Uterus (tissue), 2 donors: ENCODE measurements at regions not wholly inside any gene's neighbourhood (a gene's known extent, or its start where the extent isn't known, plus 50 kb on each side); places are given as distances from the start of the nearest gene placed in this dataset.

ENCODE experiments used
- POLR2A ChIP-seq, 2 donors: fragments of 450-650 bp; IDR thresholded peaks; one replicate each; pipeline ENCODE4 v1.6.1; 2016; ENCODE audit warnings: antibody characterized with exemption in 2 of 2, mild to moderate bottlenecking in 1 of 2, moderate library complexity in 1 of 2
- TF ChIP-seq, protein P1 (sequence below), 4 experiments: fragments of 200-600 bp in 2 of 4; fragments of 450-650 bp in 2 of 4; sonication (generic) in 2 of 4; IDR thresholded peaks; one replicate each; pipeline ENCODE4 v1.5.1; 2016 to 2019; ENCODE audit warnings: antibody characterized with exemption in 4 of 4, mild to moderate bottlenecking in 2 of 4, moderate library complexity in 1 of 4

GRCh38 chr16:79902351-79902750 is 301.8 kb upstream of the MAF start:
- TF ChIP-seq POLR2A (IDR thresholded peaks at IDR 0.05), result no peak
- TF ChIP-seq, protein P1, sequence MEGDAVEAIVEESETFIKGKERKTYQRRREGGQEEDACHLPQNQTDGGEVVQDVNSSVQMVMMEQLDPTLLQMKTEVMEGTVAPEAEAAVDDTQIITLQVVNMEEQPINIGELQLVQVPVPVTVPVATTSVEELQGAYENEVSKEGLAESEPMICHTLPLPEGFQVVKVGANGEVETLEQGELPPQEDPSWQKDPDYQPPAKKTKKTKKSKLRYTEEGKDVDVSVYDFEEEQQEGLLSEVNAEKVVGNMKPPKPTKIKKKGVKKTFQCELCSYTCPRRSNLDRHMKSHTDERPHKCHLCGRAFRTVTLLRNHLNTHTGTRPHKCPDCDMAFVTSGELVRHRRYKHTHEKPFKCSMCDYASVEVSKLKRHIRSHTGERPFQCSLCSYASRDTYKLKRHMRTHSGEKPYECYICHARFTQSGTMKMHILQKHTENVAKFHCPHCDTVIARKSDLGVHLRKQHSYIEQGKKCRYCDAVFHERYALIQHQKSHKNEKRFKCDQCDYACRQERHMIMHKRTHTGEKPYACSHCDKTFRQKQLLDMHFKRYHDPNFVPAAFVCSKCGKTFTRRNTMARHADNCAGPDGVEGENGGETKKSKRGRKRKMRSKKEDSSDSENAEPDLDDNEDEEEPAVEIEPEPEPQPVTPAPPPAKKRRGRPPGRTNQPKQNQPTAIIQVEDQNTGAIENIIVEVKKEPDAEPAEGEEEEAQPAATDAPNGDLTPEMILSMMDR (IDR thresholded peaks at IDR 0.05), result no peak
